ENCODE measurements at regions not wholly inside any gene's neighbourhood (a gene's known extent, or its start where the extent isn't known, plus 50 kb on each side); places are given as distances from the start of the nearest gene placed in this dataset.

GRCh38 chrX:39855748-39856129 lies 242.0 kb downstream of the BCOR start:
- H3K9ac ChIP-seq (ENCODE audit: low read depth in 1 of 2, low read length in 2 of 2): no peak overlapping the region
- no peaks in the 10 kb centered on the region for H3K36me3 ChIP-seq (ENCODE audit: control insufficient read depth in 4 of 4, insufficient read depth in 3 of 4, low read depth in 1 of 4, low read length in 3 of 4)
- H3K27ac ChIP-seq (ENCODE audit: low read depth in 1 of 2, low read length in 2 of 2): no peak overlapping the region
- DNase-seq (ENCODE audit: low spot score): no peak
- no peaks in the 10 kb centered on the region for H3K27me3 ChIP-seq (ENCODE audit: control insufficient read depth in 4 of 4, insufficient read depth in 4 of 4, low read length in 3 of 4)
- TF ChIP-seq HNF4G (IDR thresholded peaks at IDR 0.05): no peak
- no peak for TF ChIP-seq HNF4A (conservative IDR thresholded peaks at IDR 0.05)
- no peak for TF ChIP-seq EGR1 (IDR thresholded peaks at IDR 0.05; ENCODE audit: low read depth in 2 of 2)
- TF ChIP-seq SP1 (IDR thresholded peaks at IDR 0.05): no peak
- no peak for TF ChIP-seq ATF3 (IDR thresholded peaks at IDR 0.05)
- no peak for TF ChIP-seq NR2F2 (IDR thresholded peaks at IDR 0.05)
- TF ChIP-seq YY1 (IDR thresholded peaks at IDR 0.05): no peak
- TF ChIP-seq RAD21 (IDR thresholded peaks at IDR 0.05): no peak
- no peak for TF ChIP-seq RXRA (IDR thresholded peaks at IDR 0.05)
- TF ChIP-seq ZBTB33 (IDR thresholded peaks at IDR 0.05): no peak
- no peak for TF ChIP-seq JUND (IDR thresholded peaks at IDR 0.05)
- no peak for TF ChIP-seq FOXA2 (IDR thresholded peaks at IDR 0.05)
- no peak for TF ChIP-seq MAX (IDR thresholded peaks at IDR 0.05)
- 67% methylated on average over 10 of the region's 10 CpGs for WGBS
- no peaks in the 10 kb centered on the region for H3K9me3 ChIP-seq (ENCODE audit: control insufficient read depth in 4 of 4, low read length in 3 of 4)
- H3K4me3 ChIP-seq (ENCODE audit: low read depth in 1 of 3, low read length in 3 of 3): no peak overlapping the region
- peaks cover 0 to under 1% (median 0%) of the 10 kb centered on the region in 4 donors for H3K4me1 ChIP-seq (ENCODE audit: control insufficient read depth in 4 of 4, insufficient read depth in 4 of 4, low read length in 3 of 4)

- WGBS: 62% methylated on average over 7 of the region's 7 CpGs
Measured at GRCh38 chrX:39856472-39857121, 241.2 kb downstream of the BCOR start.

GRCh38 chrX:39857780-39858179 lies 240.0 kb downstream of the BCOR start:
- no peak for TF ChIP-seq GABPA (IDR thresholded peaks at IDR 0.05 in 1 of 2, conservative IDR thresholded peaks at IDR 0.05 in 1 of 2)
- no peak for TF ChIP-seq HNF4A (conservative IDR thresholded peaks at IDR 0.05)
- no peak for TF ChIP-seq ZBTB33 (IDR thresholded peaks at IDR 0.05)
- no peak for TF ChIP-seq JUND (IDR thresholded peaks at IDR 0.05)
- TF ChIP-seq YY1 (IDR thresholded peaks at IDR 0.05): no peak
- TF ChIP-seq REST (IDR thresholded peaks at IDR 0.05): no peak
- TF ChIP-seq ATF3 (IDR thresholded peaks at IDR 0.05): no peak
- Histone ChIP-seq H3K4me1 (ENCODE audit: control insufficient read depth in 4 of 4, insufficient read depth in 4 of 4, low read length in 3 of 4) (peaks cover 0 to 2% (median 0%) of the 10 kb centered on the region in 4 donors), H3K4me3 (ENCODE audit: low read depth in 1 of 3, low read length in 3 of 3) (no peak overlapping the region), H3K27ac (ENCODE audit: low read depth in 1 of 2, low read length in 2 of 2) (no peak overlapping the region), H3K9me3 (ENCODE audit: control insufficient read depth in 4 of 4, low read length in 3 of 4) (no peaks in the 10 kb centered on the region), H3K9ac (ENCODE audit: low read depth in 1 of 2, low read length in 2 of 2) (no peak overlapping the region), H3K36me3 (ENCODE audit: control insufficient read depth in 4 of 4, insufficient read depth in 3 of 4, low read depth in 1 of 4, low read length in 3 of 4) (no peaks in the 10 kb centered on the region), H3K27me3 (ENCODE audit: control insufficient read depth in 4 of 4, insufficient read depth in 4 of 4, low read length in 3 of 4) (no peaks in the 10 kb centered on the region)
- DNase-seq (ENCODE audit: low spot score): no peak
- 90% methylated on average over 3 of the region's 3 CpGs for WGBS

More at GRCh38 chrX:39856472-39857121, 241.2 kb downstream of the BCOR start:
- H3K27ac ChIP-seq (ENCODE audit: low read depth in 1 of 2, low read length in 2 of 2): no peak overlapping the region
- no peak overlapping the region for H3K9ac ChIP-seq (ENCODE audit: low read depth in 1 of 2, low read length in 2 of 2)
- H3K36me3 ChIP-seq (ENCODE audit: control insufficient read depth in 4 of 4, insufficient read depth in 3 of 4, low read depth in 1 of 4, low read length in 3 of 4): no peaks in the 10 kb centered on the region
- no peaks in the 10 kb centered on the region for H3K27me3 ChIP-seq (ENCODE audit: control insufficient read depth in 4 of 4, insufficient read depth in 4 of 4, low read length in 3 of 4)
- no peak overlapping the region for H3K4me3 ChIP-seq (ENCODE audit: low read depth in 1 of 3, low read length in 3 of 3)
- H3K4me1 ChIP-seq (ENCODE audit: control insufficient read depth in 4 of 4, insufficient read depth in 4 of 4, low read length in 3 of 4): peaks cover 0 to 2% (median 0%) of the 10 kb centered on the region in 4 donors
- DNase-seq (ENCODE audit: low spot score): no peak
- no peaks in the 10 kb centered on the region for H3K9me3 ChIP-seq (ENCODE audit: control insufficient read depth in 4 of 4, low read length in 3 of 4)
- TF ChIP-seq TAF1 (conservative IDR thresholded peaks at IDR 0.05) (no peak), NR2F2 (IDR thresholded peaks at IDR 0.05) (peak; percentile 24)
